ENCODE measurements at regions not wholly inside any gene's neighbourhood (a gene's known extent, or its start where the extent isn't known, plus 50 kb on each side); places are given as distances from the start of the nearest gene placed in this dataset.

- no peaks in the 10 kb centered on the region for H3K27me3 ChIP-seq (ENCODE audit: control insufficient read depth in 3 of 3, insufficient read depth in 3 of 3, low read length in 3 of 3)
- no peak overlapping the region for H3K27ac ChIP-seq (ENCODE audit: low read depth in 1 of 3, low read length in 2 of 3)
- no peak for DNase-seq
- H3K4me1 ChIP-seq (ENCODE audit: control insufficient read depth in 3 of 3, insufficient read depth in 2 of 3, low read depth in 1 of 3, low read length in 2 of 3) = peaks cover 0 to 22% (median 0%) of the 10 kb centered on the region in 3 donors
- no peaks in the 10 kb centered on the region for H3K9me3 ChIP-seq (ENCODE audit: control insufficient read depth in 2 of 2, insufficient read depth in 1 of 2, low read depth in 1 of 2, low read length in 1 of 2)
- 68 to 74% (median 70%) methylated on average over 10 of the region's 10 CpGs for WGBS, 3 donors
- H3K4me3 ChIP-seq (ENCODE audit: low read depth in 1 of 3, low read length in 3 of 3) = no peak overlapping the region
- no peak for FAIRE-seq
- H3K36me3 ChIP-seq (ENCODE audit: control insufficient read depth in 3 of 3, insufficient read depth in 2 of 3, low read depth in 1 of 3, low read length in 3 of 3) = no peaks in the 10 kb centered on the region
Measured at GRCh38 chr2:15812187-15812780, 128.1 kb upstream of the MYCN start.

DNA sequence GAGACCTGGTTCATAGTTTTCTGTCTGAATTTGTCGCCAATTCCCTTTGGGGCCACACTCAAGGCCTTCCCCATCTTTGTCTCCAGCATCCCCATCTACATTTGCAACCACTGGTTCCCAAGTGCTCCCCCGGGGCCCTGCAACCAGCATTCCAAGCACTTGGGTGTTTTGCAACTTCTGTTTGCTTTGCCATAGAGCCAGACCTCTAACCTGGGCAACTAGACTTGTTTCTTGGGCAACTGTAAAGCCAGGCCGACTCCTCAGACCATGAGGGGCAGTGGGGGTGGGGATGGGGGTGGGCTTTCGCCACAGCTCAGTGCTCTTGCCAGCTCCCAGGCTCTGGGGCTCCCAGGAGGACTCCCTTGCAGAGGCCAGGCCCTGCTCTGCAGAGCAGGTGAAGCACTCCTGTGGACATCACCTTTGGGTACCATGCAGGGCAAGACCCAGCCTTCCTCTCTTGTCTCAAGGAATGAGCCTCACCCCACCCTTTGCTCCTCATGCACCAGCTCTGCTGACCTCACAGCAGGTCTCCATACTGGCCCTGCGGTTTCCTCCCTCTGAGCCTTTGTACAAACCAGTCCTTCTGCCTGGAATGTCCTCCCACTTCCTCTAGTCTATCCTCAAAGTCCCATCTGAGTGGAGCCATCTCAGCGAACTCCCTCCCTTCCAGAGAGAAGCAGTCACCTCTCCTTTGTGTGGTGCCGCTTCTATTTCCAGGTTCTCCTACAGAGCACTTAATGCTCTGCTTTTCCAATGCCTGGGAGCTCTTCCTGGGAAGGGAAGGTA lies 126.7 kb upstream of the MYCN start:
- Histone ChIP-seq H3K4me1 (ENCODE audit: control insufficient read depth in 3 of 3, insufficient read depth in 2 of 3, low read depth in 1 of 3, low read length in 2 of 3) (peaks cover 0 to 22% (median 0%) of the 10 kb centered on the region in 3 donors), H3K4me3 (ENCODE audit: low read depth in 1 of 3, low read length in 3 of 3) (no peak overlapping the region), H3K36me3 (ENCODE audit: control insufficient read depth in 3 of 3, insufficient read depth in 2 of 3, low read depth in 1 of 3, low read length in 3 of 3) (no peaks in the 10 kb centered on the region), H3K27ac (ENCODE audit: low read depth in 1 of 3, low read length in 2 of 3) (no peak overlapping the region), H3K27me3 (ENCODE audit: control insufficient read depth in 3 of 3, insufficient read depth in 3 of 3, low read length in 3 of 3) (no peaks in the 10 kb centered on the region), H3K9me3 (ENCODE audit: control insufficient read depth in 2 of 2, insufficient read depth in 1 of 2, low read depth in 1 of 2, low read length in 1 of 2) (no peaks in the 10 kb centered on the region)
- FAIRE-seq (no peak), DNase-seq (no peak)
- WGBS, 3 donors = 86 to 91% (median 90%) methylated on average over 7 of the region's 7 CpGs

GRCh38 chr2:15814403-15814802 lies 125.9 kb upstream of the MYCN start:
- Histone ChIP-seq H3K27me3 (ENCODE audit: control insufficient read depth in 3 of 3, insufficient read depth in 3 of 3, low read length in 3 of 3) (no peaks in the 10 kb centered on the region), H3K4me3 (ENCODE audit: low read depth in 1 of 3, low read length in 3 of 3) (no peak overlapping the region), H3K27ac (ENCODE audit: low read depth in 1 of 3, low read length in 2 of 3) (no peak overlapping the region), H3K9me3 (ENCODE audit: control insufficient read depth in 2 of 2, insufficient read depth in 1 of 2, low read depth in 1 of 2, low read length in 1 of 2) (no peaks in the 10 kb centered on the region), H3K4me1 (ENCODE audit: control insufficient read depth in 3 of 3, insufficient read depth in 2 of 3, low read depth in 1 of 3, low read length in 2 of 3) (peaks cover 0 to 28% (median 0%) of the 10 kb centered on the region in 3 donors), H3K36me3 (ENCODE audit: control insufficient read depth in 3 of 3, insufficient read depth in 2 of 3, low read depth in 1 of 3, low read length in 3 of 3) (no peaks in the 10 kb centered on the region)
- WGBS, 3 donors = 67 to 69% (median 69%) methylated on average over 8 of the region's 8 CpGs
- DNase-seq (no peak), FAIRE-seq (no peak)

- Histone ChIP-seq H3K36me3 (ENCODE audit: control insufficient read depth in 3 of 3, insufficient read depth in 2 of 3, low read depth in 1 of 3, low read length in 3 of 3) (no peaks in the 10 kb centered on the region), H3K4me1 (ENCODE audit: control insufficient read depth in 3 of 3, insufficient read depth in 2 of 3, low read depth in 1 of 3, low read length in 2 of 3) (peaks cover 0 to 29% (median 0%) of the 10 kb centered on the region in 3 donors), H3K27ac (ENCODE audit: low read depth in 1 of 3, low read length in 2 of 3) (no peak overlapping the region), H3K27me3 (ENCODE audit: control insufficient read depth in 3 of 3, insufficient read depth in 3 of 3, low read length in 3 of 3) (no peaks in the 10 kb centered on the region), H3K4me3 (ENCODE audit: low read depth in 1 of 3, low read length in 3 of 3) (no peak overlapping the region), H3K9me3 (ENCODE audit: control insufficient read depth in 2 of 2, insufficient read depth in 1 of 2, low read depth in 1 of 2, low read length in 1 of 2) (no peaks in the 10 kb centered on the region)
- 59 to 70% (median 62%) methylated on average over 6 of the region's 6 CpGs for WGBS, 3 donors
- FAIRE-seq (no peak), DNase-seq (no peak)
Measured at GRCh38 chr2:15814946-15815345, 125.4 kb upstream of the MYCN start.

DNA sequence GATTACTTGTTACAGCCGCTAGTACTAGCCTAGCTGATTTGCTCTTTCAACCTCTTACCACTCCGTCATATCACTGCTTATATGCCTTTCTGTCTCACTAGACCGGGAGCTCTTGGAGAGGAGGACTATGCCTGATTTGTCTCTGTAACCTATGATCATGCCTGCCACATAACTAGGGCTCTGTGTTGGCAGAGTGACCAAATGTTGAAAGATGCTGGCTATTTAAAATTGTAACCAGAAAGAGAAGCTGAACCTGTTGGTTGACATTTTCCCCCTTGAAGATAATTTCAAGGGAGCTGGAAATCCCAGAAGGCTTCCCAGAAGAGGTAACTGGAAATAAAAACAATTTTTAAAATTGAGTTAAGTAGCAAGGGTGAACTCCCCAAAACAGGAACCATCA lies 124.1 kb upstream of the MYCN start:
- FAIRE-seq (no peak), DNase-seq (no peak)
- Histone ChIP-seq H3K36me3 (ENCODE audit: control insufficient read depth in 3 of 3, insufficient read depth in 2 of 3, low read depth in 1 of 3, low read length in 3 of 3) (no peaks in the 10 kb centered on the region), H3K9me3 (ENCODE audit: control insufficient read depth in 2 of 2, insufficient read depth in 1 of 2, low read depth in 1 of 2, low read length in 1 of 2) (no peaks in the 10 kb centered on the region), H3K27me3 (ENCODE audit: control insufficient read depth in 3 of 3, insufficient read depth in 3 of 3, low read length in 3 of 3) (no peaks in the 10 kb centered on the region), H3K4me3 (ENCODE audit: low read depth in 1 of 3, low read length in 3 of 3) (no peak overlapping the region), H3K27ac (ENCODE audit: low read depth in 1 of 3, low read length in 2 of 3) (no peak overlapping the region), H3K4me1 (ENCODE audit: control insufficient read depth in 3 of 3, insufficient read depth in 2 of 3, low read depth in 1 of 3, low read length in 2 of 3) (peaks cover 0 to 18% (median 0%) of the 10 kb centered on the region in 3 donors)
- 90 to 93% (median 90%) methylated on average over 3 of the region's 3 CpGs for WGBS, 3 donors

DNA sequence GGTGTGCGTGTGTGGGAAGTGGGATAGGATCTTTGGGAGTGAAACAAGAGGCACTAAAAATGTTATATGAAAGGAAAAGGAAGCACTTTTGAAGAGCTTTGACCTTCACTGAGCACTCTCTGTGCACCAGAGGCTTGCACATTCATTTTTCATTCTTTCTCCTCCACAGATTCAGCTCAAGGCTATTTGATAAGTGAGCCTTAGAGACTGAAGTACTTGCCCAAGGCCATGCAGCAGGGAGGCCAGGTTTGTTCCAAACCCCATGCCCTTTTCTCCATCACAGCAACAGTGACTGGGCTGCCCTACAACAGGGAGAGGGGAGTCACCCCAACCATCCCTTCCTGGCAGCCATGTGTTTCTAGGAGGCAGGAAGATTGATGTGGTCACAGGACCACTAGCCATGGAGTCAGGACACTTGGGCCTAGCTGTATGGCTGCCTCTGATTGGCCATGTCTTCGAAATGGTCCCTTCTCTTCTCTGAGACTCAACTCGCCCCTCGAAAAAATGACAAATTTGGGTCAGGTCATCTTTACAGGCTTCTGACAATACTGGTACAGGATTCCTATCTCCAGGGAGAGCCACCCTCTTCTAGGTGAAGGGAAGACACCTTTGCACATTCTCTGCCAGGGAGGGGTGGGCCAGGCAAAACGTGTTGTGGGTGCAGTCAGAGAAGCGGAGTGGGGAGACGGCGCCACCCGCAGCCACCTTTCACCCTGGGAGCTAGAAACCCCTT lies 123.5 kb upstream of the MYCN start:
- Histone ChIP-seq H3K27me3 (ENCODE audit: control insufficient read depth in 3 of 3, insufficient read depth in 3 of 3, low read length in 3 of 3) (no peaks in the 10 kb centered on the region), H3K4me1 (ENCODE audit: control insufficient read depth in 3 of 3, insufficient read depth in 2 of 3, low read depth in 1 of 3, low read length in 2 of 3) (peaks cover 0 to 13% (median 0%) of the 10 kb centered on the region in 3 donors), H3K27ac (ENCODE audit: low read depth in 1 of 3, low read length in 2 of 3) (no peak overlapping the region), H3K4me3 (ENCODE audit: low read depth in 1 of 3, low read length in 3 of 3) (no peak overlapping the region), H3K9me3 (ENCODE audit: control insufficient read depth in 2 of 2, insufficient read depth in 1 of 2, low read depth in 1 of 2, low read length in 1 of 2) (no peaks in the 10 kb centered on the region), H3K36me3 (ENCODE audit: control insufficient read depth in 3 of 3, insufficient read depth in 2 of 3, low read depth in 1 of 3, low read length in 3 of 3) (no peaks in the 10 kb centered on the region)
- no peak for DNase-seq
- no peak for FAIRE-seq
- WGBS, 3 donors = 79 to 86% (median 80%) methylated on average over 9 of the region's 9 CpGs

- H3K27me3 ChIP-seq (ENCODE audit: control insufficient read depth in 3 of 3, insufficient read depth in 3 of 3, low read length in 3 of 3) = no peaks in the 10 kb centered on the region
- H3K4me1 ChIP-seq (ENCODE audit: control insufficient read depth in 3 of 3, insufficient read depth in 2 of 3, low read depth in 1 of 3, low read length in 2 of 3) = peaks cover 0 to 13% (median 0%) of the 10 kb centered on the region in 3 donors
- FAIRE-seq (no peak), DNase-seq (no peak)
- 60 to 74% (median 73%) methylated on average over 6 of the region's 6 CpGs for WGBS, 3 donors
- H3K9me3 ChIP-seq (ENCODE audit: control insufficient read depth in 2 of 2, insufficient read depth in 1 of 2, low read depth in 1 of 2, low read length in 1 of 2) = no peaks in the 10 kb centered on the region
- H3K27ac ChIP-seq (ENCODE audit: low read depth in 1 of 3, low read length in 2 of 3) = no peak overlapping the region
- H3K4me3 ChIP-seq (ENCODE audit: low read depth in 1 of 3, low read length in 3 of 3) = no peak overlapping the region
- H3K36me3 ChIP-seq (ENCODE audit: control insufficient read depth in 3 of 3, insufficient read depth in 2 of 3, low read depth in 1 of 3, low read length in 3 of 3) = no peaks in the 10 kb centered on the region
Measured at GRCh38 chr2:15817748-15818147, 122.6 kb upstream of the MYCN start.

DNA sequence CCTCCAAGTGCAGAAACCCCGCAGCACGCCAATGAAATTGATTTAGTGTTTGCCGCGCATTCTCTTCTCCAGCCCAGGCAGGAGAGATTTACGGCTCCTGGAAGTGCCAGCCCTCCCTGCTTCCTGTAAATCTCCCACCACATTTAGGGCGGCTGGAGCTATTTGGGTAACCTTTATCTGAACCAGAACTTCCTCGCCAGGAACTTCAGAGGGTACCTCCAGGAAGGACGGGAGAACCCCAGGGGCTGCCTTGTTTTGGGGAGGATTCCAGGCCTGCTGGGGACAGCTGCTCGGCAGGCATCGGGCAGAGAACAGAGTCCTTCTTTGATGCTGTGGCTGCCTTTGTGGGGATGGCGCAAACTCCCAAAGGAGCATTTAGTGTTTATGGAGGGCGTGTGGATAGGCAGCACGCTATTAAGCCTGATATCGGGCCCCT lies 122.0 kb upstream of the MYCN start:
- Histone ChIP-seq H3K27ac (ENCODE audit: low read depth in 1 of 3, low read length in 2 of 3) (no peak overlapping the region), H3K4me3 (ENCODE audit: low read depth in 1 of 3, low read length in 3 of 3) (no peak overlapping the region), H3K4me1 (ENCODE audit: control insufficient read depth in 3 of 3, insufficient read depth in 2 of 3, low read depth in 1 of 3, low read length in 2 of 3) (peaks cover 0 to 13% (median 0%) of the 10 kb centered on the region in 3 donors), H3K36me3 (ENCODE audit: control insufficient read depth in 3 of 3, insufficient read depth in 2 of 3, low read depth in 1 of 3, low read length in 3 of 3) (no peaks in the 10 kb centered on the region), H3K27me3 (ENCODE audit: control insufficient read depth in 3 of 3, insufficient read depth in 3 of 3, low read length in 3 of 3) (no peaks in the 10 kb centered on the region), H3K9me3 (ENCODE audit: control insufficient read depth in 2 of 2, insufficient read depth in 1 of 2, low read depth in 1 of 2, low read length in 1 of 2) (no peaks in the 10 kb centered on the region)
- DNase-seq = no peak
- no peak for FAIRE-seq
- 55 to 87% (median 66%) methylated on average over 14 of the region's 14 CpGs for WGBS, 3 donors

Measured in small intestine (tissue), 7 donors.